ENCODE measurements at regions not wholly inside any gene's neighbourhood (a gene's known extent, or its start where the extent isn't known, plus 50 kb on each side); places are given as distances from the start of the nearest gene placed in this dataset.

GRCh38 chrX:69215161-69215875 is 50.1 kb upstream of the PJA1 start:
- Histone ChIP-seq H3K4me3 (no peak overlapping the region), H3K9me3 (no peaks in the 10 kb centered on the region), H3K4me1 (peaks cover 0 to 7% of the 10 kb centered on the region in 2 donors), H3K27me3 (no peaks in the 10 kb centered on the region), H3K36me3 (no peaks in the 10 kb centered on the region), H3K27ac (no peak overlapping the region)
- no peak for TF ChIP-seq CTCF (IDR thresholded peaks at IDR 0.05)
- DNase-seq (ENCODE audit: low spot score) = no peak
